GM18498 (cell line): ENCODE measurements at regions not wholly inside any gene's neighbourhood (a gene's known extent, or its start where the extent isn't known, plus 50 kb on each side); places are given as distances from the start of the nearest gene placed in this dataset.
"Not testable (repeated sequence)": the region's sequence is repeated elsewhere in the genome, so short reads cannot be mapped to it uniquely, and the experiment has no call there.

Experiments used
- ATAC-seq: cut with Tn5 transposase; IDR thresholded peaks from one replicate; pipeline ENCODE4 v1.9.1; 2021; ENCODE audit warnings: mild to moderate bottlenecking, moderate library complexity; ENCODE audit not compliant: unreplicated experiment

- ATAC-seq, result no peak
These were observed 52.0 kb downstream of the ZC3H11B start for GRCh38 chr1:219560856-219561255.

- ATAC-seq, result no peak
These were observed 53.0 kb downstream of the ZC3H11B start for GRCh38 chr1:219559899-219560298.

DNA sequence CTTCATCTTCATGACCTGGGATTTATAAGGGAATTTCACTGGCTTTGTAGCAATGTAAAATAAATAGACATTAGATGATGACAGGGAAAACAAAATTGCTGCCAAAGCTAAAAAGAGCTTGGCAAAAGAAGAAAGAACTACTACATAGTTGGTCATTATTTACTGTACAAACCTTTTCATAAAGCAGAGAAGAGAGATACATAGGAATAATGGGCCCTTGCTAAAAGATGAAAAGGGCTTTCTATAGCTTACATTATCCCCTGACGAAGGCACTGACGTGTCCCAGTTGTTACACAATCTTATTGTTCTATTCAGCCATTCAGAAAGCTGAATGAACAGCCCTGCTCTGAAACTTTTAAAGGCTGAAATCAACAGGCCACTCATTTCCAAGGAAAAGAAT lies 57.1 kb downstream of the ZC3H11B start:
- ATAC-seq, result no peak

DNA sequence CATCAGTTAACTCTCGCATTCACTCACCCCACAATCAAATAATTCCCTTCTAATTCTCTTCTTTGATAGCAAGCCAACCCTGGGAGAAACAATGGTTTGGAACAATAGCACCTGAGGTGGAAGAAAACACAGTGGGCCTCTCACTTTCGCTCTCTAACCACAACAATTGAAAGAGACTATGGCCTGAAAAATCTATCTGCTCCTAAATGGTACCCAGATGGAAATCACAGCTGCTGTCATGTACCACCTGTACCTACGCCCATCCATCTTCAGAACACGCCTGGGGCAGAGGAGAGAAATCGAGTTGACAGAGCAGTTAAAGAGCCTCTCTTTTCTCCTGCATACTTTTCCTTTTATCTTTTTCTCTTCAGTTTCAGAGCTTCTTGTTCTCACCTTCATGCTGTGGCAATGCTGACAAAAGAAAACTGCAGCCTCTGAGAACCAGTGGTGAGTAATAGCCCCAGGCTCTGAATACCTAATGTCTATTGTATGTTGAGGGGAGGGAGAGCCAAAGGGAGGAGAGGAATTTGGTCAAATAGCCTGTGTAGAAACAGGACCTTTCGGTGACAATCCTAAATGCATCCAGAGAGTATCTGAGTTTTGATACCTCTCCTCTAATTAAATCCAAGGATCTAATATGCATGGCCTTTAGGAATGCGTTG lies 57.7 kb downstream of the ZC3H11B start:
- ATAC-seq, result no peak

- ATAC-seq, result no peak
These were observed 58.9 kb downstream of the ZC3H11B start for GRCh38 chr1:219553934-219554502.

DNA sequence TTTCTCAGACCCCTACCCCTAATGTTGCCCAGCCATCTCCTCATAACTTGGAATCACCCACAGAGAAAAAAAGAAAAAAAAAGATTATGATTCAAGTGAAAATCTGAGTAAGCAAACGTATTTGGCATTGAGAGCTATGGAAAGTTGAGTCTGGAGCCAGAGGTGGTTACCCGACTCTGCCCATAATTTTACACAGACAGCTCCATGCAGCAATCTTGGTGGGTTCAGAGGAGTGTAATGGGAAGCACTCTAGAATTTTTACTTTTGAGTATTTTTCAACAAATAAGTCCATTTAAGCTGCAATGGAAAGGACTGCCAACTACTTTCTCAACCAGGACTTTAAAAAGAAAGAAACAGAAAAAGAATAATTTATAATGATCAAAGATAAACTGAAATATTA lies 62.7 kb downstream of the ZC3H11B start:
- no peak for ATAC-seq

DNA sequence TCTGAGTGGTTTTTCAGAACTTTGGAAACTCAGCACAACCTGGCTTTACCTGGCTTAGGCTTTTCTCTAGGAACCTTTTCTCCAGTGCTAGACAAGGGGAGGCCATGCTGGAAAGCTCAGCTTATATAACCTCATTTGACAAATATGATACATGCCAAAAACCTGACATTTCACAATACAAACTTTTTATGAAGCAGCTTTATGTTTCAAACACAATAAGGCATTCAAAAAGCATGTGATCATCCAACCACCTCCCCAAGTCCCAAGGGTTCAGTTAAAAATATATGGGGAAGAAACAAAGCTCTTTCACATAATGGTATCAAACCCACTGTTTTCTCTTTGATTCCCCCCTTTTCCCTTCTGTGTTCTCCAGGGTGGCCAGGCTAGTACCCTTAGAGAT lies 63.7 kb downstream of the ZC3H11B start:
- ATAC-seq, result no peak

GRCh38 chr1:219548386-219548785 lies 64.5 kb downstream of the ZC3H11B start:
- ATAC-seq, result no peak

- ATAC-seq, result not testable (repeated sequence)
These were observed 67.1 kb downstream of the ZC3H11B start for GRCh38 chr1:219545756-219546155.

- no peak for ATAC-seq
These were observed 68.6 kb downstream of the ZC3H11B start for GRCh38 chr1:219544163-219544846.

DNA sequence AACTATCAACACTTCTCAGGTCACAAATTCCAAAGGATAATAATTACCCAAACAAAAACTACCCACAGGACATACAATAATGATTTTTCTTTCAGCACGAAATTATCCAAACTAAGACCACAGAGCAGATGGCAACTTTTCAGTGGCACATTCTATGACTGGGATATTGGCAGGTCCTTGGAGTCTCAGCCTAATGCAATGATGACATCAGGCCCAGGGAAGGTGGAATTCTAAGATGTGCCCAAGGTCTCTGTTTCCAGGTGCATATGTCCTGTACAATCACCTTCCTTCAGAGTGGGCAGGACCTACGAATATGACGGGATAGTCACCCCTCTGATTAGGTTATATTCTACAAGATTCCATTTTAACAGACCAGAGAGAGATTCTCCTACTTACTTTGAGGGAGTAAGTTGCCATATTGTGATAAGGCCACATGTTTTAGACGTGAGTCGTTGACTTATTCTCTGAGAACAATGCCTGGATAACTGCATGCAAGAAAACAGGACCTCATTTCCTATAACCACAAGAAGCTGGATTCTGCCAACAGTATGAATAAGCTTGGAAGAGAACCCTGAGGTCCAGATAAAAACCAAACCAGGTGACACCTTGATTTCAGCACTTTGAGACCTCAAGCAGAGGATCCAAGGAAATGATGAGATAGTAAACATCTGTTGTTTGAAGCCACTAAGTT lies 69.9 kb downstream of the ZC3H11B start:
- ATAC-seq, result no peak

- no peak for ATAC-seq
These were observed 71.0 kb downstream of the ZC3H11B start for GRCh38 chr1:219541946-219542345.

GRCh38 chr1:219539645-219540254 lies 73.2 kb downstream of the ZC3H11B start:
- no peak for ATAC-seq

GRCh38 chr1:219538886-219539285 lies 74.0 kb downstream of the ZC3H11B start:
- no peak for ATAC-seq

GRCh38 chr1:219537223-219537631 lies 75.7 kb downstream of the ZC3H11B start:
- ATAC-seq, result no peak

GRCh38 chr1:219536038-219536437 lies 76.9 kb downstream of the ZC3H11B start:
- no peak for ATAC-seq

DNA sequence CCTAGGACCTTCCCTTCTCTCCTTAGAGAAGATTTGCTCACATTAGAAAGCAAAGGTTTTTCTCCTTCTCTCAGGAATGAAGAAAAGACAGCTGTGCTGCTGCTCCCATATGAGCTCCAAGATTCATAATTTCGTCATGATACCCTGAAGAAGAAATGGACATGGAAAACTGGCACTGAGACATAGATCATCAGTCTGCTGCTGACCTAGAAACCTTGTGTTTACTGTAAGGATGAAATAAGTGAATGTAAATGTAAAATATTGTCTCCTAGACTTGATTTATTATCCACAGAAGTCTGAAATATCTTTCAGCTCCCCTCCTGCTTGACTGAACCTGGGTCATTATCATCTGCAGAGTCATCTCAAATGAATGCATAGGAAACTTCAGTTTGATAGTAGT lies 77.9 kb downstream of the ZC3H11B start:
- ATAC-seq, result no peak

GRCh38 chr1:219533280-219533679 lies 79.6 kb downstream of the ZC3H11B start:
- ATAC-seq, result no peak

GRCh38 chr1:219529116-219529515 lies 83.8 kb downstream of the ZC3H11B start:
- no peak for ATAC-seq

DNA sequence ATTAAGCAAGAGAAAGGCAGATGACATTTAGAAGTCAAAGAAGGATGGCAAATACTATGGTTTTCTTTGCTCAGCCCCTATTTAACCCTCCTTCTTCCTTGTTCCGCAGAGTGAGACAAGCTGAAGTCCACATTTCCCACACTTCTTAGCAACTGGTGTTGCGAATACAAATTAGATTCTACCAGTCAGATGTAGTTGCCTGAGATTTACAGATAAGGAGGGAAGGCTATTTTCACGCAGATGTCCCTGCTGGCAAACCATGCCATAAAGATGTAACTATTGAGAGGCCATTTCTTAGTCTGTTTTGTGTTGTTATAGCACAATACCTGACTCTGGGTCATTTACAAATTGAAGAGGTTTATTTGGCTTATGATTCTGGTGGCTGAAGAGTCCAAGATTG lies 84.3 kb downstream of the ZC3H11B start:
- ATAC-seq, result no peak

- no peak for ATAC-seq
These were observed 84.9 kb downstream of the ZC3H11B start for GRCh38 chr1:219527994-219528393.
